HEK293 (cell line): ENCODE measurements at regions not wholly inside any gene's neighbourhood (a gene's known extent, or its start where the extent isn't known, plus 50 kb on each side); places are given as distances from the start of the nearest gene placed in this dataset.

ENCODE experiments used
- CTCF ChIA-PET: fragments of 350-600 bp; formaldehyde crosslinking; extraction: SDS; loops from one replicate; lab custom pipeline; 2021; ENCODE audit warnings: antibody characterized with exemption; lab: Yijun Ruan, JAX
- POLR2A ChIA-PET: fragments of 300-600 bp; formaldehyde crosslinking; extraction: SDS; loops from one replicate; lab custom pipeline; 2020; ENCODE audit warnings: antibody characterized with exemption, inconsistent platforms; lab: Yijun Ruan, JAX
- H3K27ac ChIP-seq: fragments of 200-500 bp; sonication (Bioruptor generic); 2 replicates; pipeline ENCODE4 v1.5.1; 2014; ENCODE audit warnings: low read depth, low read length, control low read depth, inconsistent platforms; ENCODE audit errors: extremely low read depth
- H3K36me3 ChIP-seq, 2 experiments: fragments of 200-500 bp in 1 of 2; sonication (Bioruptor generic) in 1 of 2; 1 replicate in 1 of 2; 2 replicates in 1 of 2; pipeline ENCODE4 v1.5.1; 2014 to 2017; ENCODE audit warnings: inconsistent platforms in 2 of 2, low read length in 2 of 2; ENCODE audit not compliant: control insufficient read depth in 2 of 2, insufficient read depth in 1 of 2
- H3K4me1 ChIP-seq: fragments of 200-500 bp; sonication (Bioruptor generic); 2 replicates; pipeline ENCODE4 v1.5.1; 2014; ENCODE audit warnings: mild to moderate bottlenecking, low read length, inconsistent platforms; ENCODE audit not compliant: control insufficient read depth, insufficient read depth
- H3K4me3 ChIP-seq: 2 replicates; pipeline ENCODE4 v1.5.1; 2011; ENCODE audit warnings: low read depth, mild to moderate bottlenecking, control low read depth, low read length, moderate library complexity
- H3K9me3 ChIP-seq: fragments of 200-500 bp; sonication (Bioruptor generic); 2 replicates; pipeline ENCODE4 v1.5.1; 2014; ENCODE audit warnings: low read depth, low read length, inconsistent platforms; ENCODE audit not compliant: control insufficient read depth, insufficient read depth
- ATF2 ChIP-seq: fragments of 450-650 bp; formaldehyde crosslinking; IDR thresholded peaks from 2 replicates; pipeline ENCODE4 v1.5.1; 2016; ENCODE audit warnings: missing biosample characterization, missing genetic modification characterization, low read depth
- BCL11B ChIP-seq: fragments of 450-650 bp; formaldehyde crosslinking; IDR thresholded peaks from 2 replicates; pipeline ENCODE4 v1.5.1; 2016; ENCODE audit warnings: low read depth, missing biosample characterization, missing genetic modification characterization
- BCL6B ChIP-seq: fragments of 450-650 bp; formaldehyde crosslinking; IDR thresholded peaks from 2 replicates; pipeline ENCODE4 v1.5.1; 2017; ENCODE audit warnings: missing biosample characterization, missing genetic modification characterization
- GLIS1 ChIP-seq: fragments of 450-650 bp; formaldehyde crosslinking; IDR thresholded peaks from 2 replicates; pipeline ENCODE4 v1.5.1; 2016; ENCODE audit warnings: missing biosample characterization, missing genetic modification characterization
- GLIS2 ChIP-seq: fragments of 450-650 bp; formaldehyde crosslinking; IDR thresholded peaks from 2 replicates; pipeline ENCODE4 v1.5.1; 2016; ENCODE audit warnings: missing biosample characterization, missing genetic modification characterization
- KLF1 ChIP-seq: fragments of 450-650 bp; formaldehyde crosslinking; IDR thresholded peaks from 2 replicates; pipeline ENCODE4 v1.5.1; 2016; ENCODE audit warnings: missing biosample characterization, missing genetic modification characterization
- PRDM1 ChIP-seq: fragments of 450-650 bp; formaldehyde crosslinking; IDR thresholded peaks from 2 replicates; pipeline ENCODE4; 2016; ENCODE audit warnings: missing biosample characterization, missing genetic modification characterization
- SCRT2 ChIP-seq: fragments of 450-650 bp; formaldehyde crosslinking; IDR thresholded peaks from 2 replicates; pipeline ENCODE4 v1.5.1; 2016; ENCODE audit warnings: missing biosample characterization, missing genetic modification characterization
- TSHZ1 ChIP-seq: fragments of 450-650 bp; formaldehyde crosslinking; IDR thresholded peaks from 2 replicates; pipeline ENCODE4 v1.5.1; 2016; ENCODE audit warnings: missing biosample characterization, missing genetic modification characterization, borderline replicate concordance
- WT1 ChIP-seq: fragments of 450-650 bp; formaldehyde crosslinking; IDR thresholded peaks from 2 replicates; pipeline ENCODE4 v1.5.1; 2016; ENCODE audit warnings: missing biosample characterization, missing genetic modification characterization
- ZBTB1 ChIP-seq: fragments of 450-650 bp; formaldehyde crosslinking; IDR thresholded peaks from 2 replicates; pipeline ENCODE4 v1.5.1; 2016; ENCODE audit warnings: missing biosample characterization, missing genetic modification characterization
- ZBTB48 ChIP-seq: fragments of 450-650 bp; formaldehyde crosslinking; IDR thresholded peaks from 2 replicates; pipeline ENCODE4 v1.5.1; 2016; ENCODE audit warnings: missing biosample characterization, missing genetic modification characterization
- ZNF10 ChIP-seq: fragments of 450-650 bp; formaldehyde crosslinking; IDR thresholded peaks from 2 replicates; pipeline ENCODE4 v1.5.1; 2017; ENCODE audit warnings: missing biosample characterization, missing genetic modification characterization
- ZNF140 ChIP-seq: fragments of 450-650 bp; formaldehyde crosslinking; IDR thresholded peaks from 2 replicates; pipeline ENCODE4 v1.5.1; 2016; ENCODE audit warnings: missing biosample characterization, missing genetic modification characterization
- ZNF174 ChIP-seq: fragments of 450-650 bp; formaldehyde crosslinking; IDR thresholded peaks from 2 replicates; pipeline ENCODE4 v1.5.0; 2017; ENCODE audit warnings: missing biosample characterization, mild to moderate bottlenecking, missing genetic modification characterization
- ZNF18 ChIP-seq: fragments of 450-650 bp; formaldehyde crosslinking; IDR thresholded peaks from 2 replicates; pipeline ENCODE4 v1.5.1; 2016; ENCODE audit warnings: missing biosample characterization, missing genetic modification characterization
- ZNF341 ChIP-seq: fragments of 450-650 bp; formaldehyde crosslinking; IDR thresholded peaks from 2 replicates; pipeline ENCODE4; 2016; ENCODE audit warnings: low read depth, missing biosample characterization, missing genetic modification characterization
- ZNF354C ChIP-seq: fragments of 450-650 bp; formaldehyde crosslinking; IDR thresholded peaks from 2 replicates; pipeline ENCODE4 v1.5.1; 2016; ENCODE audit warnings: missing biosample characterization, missing genetic modification characterization, low read depth, borderline replicate concordance
- ZNF423 ChIP-seq: fragments of 450-650 bp; formaldehyde crosslinking; IDR thresholded peaks from 2 replicates; pipeline ENCODE4 v1.5.1; 2016; ENCODE audit warnings: missing biosample characterization, missing genetic modification characterization
- ZNF560 ChIP-seq: fragments of 450-650 bp; formaldehyde crosslinking; IDR thresholded peaks from 2 replicates; pipeline ENCODE4 v1.5.1; 2017; ENCODE audit warnings: missing biosample characterization, missing genetic modification characterization, borderline replicate concordance
- ZNF626 ChIP-seq: fragments of 450-650 bp; sonication (Bioruptor Pico); formaldehyde crosslinking; IDR thresholded peaks from 2 replicates; pipeline ENCODE4 v1.5.1; 2018; ENCODE audit warnings: missing biosample characterization, missing genetic modification characterization, inconsistent platforms
- ZNF629 ChIP-seq: fragments of 450-650 bp; formaldehyde crosslinking; IDR thresholded peaks from 2 replicates; pipeline ENCODE4 v1.5.1; 2017; ENCODE audit warnings: missing biosample characterization, missing genetic modification characterization
- ZNF654 ChIP-seq: fragments of 450-650 bp; formaldehyde crosslinking; IDR thresholded peaks from 2 replicates; pipeline ENCODE4 v1.5.1; 2016; ENCODE audit warnings: low read depth, missing biosample characterization, missing genetic modification characterization
- ZNF670 ChIP-seq: fragments of 450-650 bp; formaldehyde crosslinking; IDR thresholded peaks from 2 replicates; pipeline ENCODE4 v1.5.1; 2016; ENCODE audit warnings: missing biosample characterization, missing genetic modification characterization, low read depth
- ZNF707 ChIP-seq: fragments of 450-650 bp; formaldehyde crosslinking; IDR thresholded peaks from 2 replicates; pipeline ENCODE4 v1.5.1; 2016; ENCODE audit warnings: missing biosample characterization, missing genetic modification characterization
- ZNF747 ChIP-seq: fragments of 450-650 bp; formaldehyde crosslinking; IDR thresholded peaks from 2 replicates; pipeline ENCODE4 v1.5.1; 2016; ENCODE audit warnings: missing biosample characterization, missing genetic modification characterization
- ZNF76 ChIP-seq: fragments of 450-650 bp; formaldehyde crosslinking; IDR thresholded peaks from 2 replicates; pipeline ENCODE4; 2016; ENCODE audit warnings: low read depth, missing biosample characterization, missing genetic modification characterization, borderline replicate concordance
- ZNF768 ChIP-seq: fragments of 450-650 bp; formaldehyde crosslinking; IDR thresholded peaks from 2 replicates; pipeline ENCODE4 v1.5.1; 2018; ENCODE audit warnings: missing biosample characterization, mild to moderate bottlenecking, missing genetic modification characterization
- ZNF837 ChIP-seq: fragments of 450-650 bp; formaldehyde crosslinking; IDR thresholded peaks from 2 replicates; pipeline ENCODE4 v1.5.1; 2016; ENCODE audit warnings: missing biosample characterization, missing genetic modification characterization
- ZXDB ChIP-seq: fragments of 450-650 bp; formaldehyde crosslinking; IDR thresholded peaks from 2 replicates; pipeline ENCODE4 v1.5.1; 2016; ENCODE audit warnings: missing biosample characterization, missing genetic modification characterization
- TF ChIP-seq, protein P1 (sequence below): fragments of 450-650 bp; formaldehyde crosslinking; IDR thresholded peaks from 2 replicates; pipeline ENCODE4 v1.5.0; 2017; ENCODE audit warnings: missing biosample characterization, missing genetic modification characterization, borderline replicate concordance
- TF ChIP-seq, protein P2 (sequence below): fragments of 450-650 bp; formaldehyde crosslinking; IDR thresholded peaks from 2 replicates; pipeline ENCODE4 v1.5.1; 2016; ENCODE audit warnings: missing biosample characterization, missing genetic modification characterization

DNA sequence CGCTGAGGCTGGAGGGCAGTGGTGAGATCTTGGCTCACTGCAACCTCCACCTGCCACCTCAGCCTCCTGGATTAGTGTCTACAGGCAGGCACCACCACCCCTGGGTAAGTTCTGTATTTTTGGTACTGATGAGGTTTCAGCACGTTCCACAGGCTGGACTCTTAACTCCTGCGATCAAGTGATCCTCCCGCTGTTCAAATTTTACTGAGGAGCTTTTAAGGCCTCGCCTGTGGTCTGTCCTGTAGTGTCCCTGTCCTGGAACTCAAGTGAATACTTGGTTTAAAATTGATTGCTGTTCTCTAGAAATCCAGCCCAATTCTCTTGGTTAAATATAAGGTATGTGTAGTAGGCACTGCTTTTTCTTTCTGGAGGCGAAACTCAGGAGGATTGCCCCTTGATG is 65.2 kb downstream of the DPRX start:
- H3K4me1 ChIP-seq, result no peaks in the 10 kb centered on the region
- ChIA-PET CTCF (no interaction called here), POLR2A (no interaction called here)

DNA sequence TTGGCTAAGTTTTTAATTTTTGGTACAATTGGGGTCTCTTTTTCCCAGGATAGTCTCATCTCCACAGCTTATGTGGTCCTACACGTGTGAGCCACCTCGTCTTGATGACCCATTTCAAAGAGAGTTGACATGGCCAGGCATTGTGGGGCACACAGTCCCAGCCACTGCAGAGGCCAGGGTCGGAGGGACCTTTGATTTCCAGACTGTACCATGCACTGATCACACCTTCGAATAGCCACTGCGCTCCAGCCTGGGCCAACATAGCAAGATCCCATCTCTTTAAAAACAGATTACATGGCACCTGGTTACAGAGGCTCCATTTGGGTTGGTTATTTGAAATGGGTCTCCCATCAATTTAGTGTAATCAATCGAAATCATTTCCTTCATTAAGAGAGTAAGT is 71.6 kb downstream of the DPRX start:
- Histone ChIP-seq H3K4me1 (no peaks in the 10 kb centered on the region), H3K36me3 (no peaks in the 10 kb centered on the region), H3K27ac (no peak overlapping the region), H3K9me3 (no peaks in the 10 kb centered on the region), H3K4me3 (no peak overlapping the region)
- ChIA-PET POLR2A (no interaction called here), CTCF (no interaction called here)
- TF ChIP-seq ZXDB (tag by site-specific recombination), result no peak
- no peak for TF ChIP-seq ZNF768 (tag by site-specific recombination)
- no peak for TF ChIP-seq ZNF837 (tag by site-specific recombination)
- no peak for TF ChIP-seq WT1 (tag by site-specific recombination)
- no peak for TF ChIP-seq ZBTB1 (tag by site-specific recombination)
- TF ChIP-seq ZNF76 (tag by site-specific recombination), result no peak
- TF ChIP-seq BCL6B (tag by site-specific recombination), result no peak
- TF ChIP-seq ZNF140 (tag by site-specific recombination), result no peak
- TF ChIP-seq PRDM1 (tag by site-specific recombination), result no peak
- TF ChIP-seq ATF2, result no peak
- TF ChIP-seq ZNF354C (tag by site-specific recombination), result no peak
- TF ChIP-seq TSHZ1 (tag by site-specific recombination), result no peak
- TF ChIP-seq, protein P1, sequence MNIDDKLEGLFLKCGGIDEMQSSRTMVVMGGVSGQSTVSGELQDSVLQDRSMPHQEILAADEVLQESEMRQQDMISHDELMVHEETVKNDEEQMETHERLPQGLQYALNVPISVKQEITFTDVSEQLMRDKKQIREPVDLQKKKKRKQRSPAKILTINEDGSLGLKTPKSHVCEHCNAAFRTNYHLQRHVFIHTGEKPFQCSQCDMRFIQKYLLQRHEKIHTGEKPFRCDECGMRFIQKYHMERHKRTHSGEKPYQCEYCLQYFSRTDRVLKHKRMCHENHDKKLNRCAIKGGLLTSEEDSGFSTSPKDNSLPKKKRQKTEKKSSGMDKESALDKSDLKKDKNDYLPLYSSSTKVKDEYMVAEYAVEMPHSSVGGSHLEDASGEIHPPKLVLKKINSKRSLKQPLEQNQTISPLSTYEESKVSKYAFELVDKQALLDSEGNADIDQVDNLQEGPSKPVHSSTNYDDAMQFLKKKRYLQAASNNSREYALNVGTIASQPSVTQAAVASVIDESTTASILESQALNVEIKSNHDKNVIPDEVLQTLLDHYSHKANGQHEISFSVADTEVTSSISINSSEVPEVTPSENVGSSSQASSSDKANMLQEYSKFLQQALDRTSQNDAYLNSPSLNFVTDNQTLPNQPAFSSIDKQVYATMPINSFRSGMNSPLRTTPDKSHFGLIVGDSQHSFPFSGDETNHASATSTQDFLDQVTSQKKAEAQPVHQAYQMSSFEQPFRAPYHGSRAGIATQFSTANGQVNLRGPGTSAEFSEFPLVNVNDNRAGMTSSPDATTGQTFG (tag by site-specific recombination), result no peak
- no peak for TF ChIP-seq ZNF10 (tag by site-specific recombination)

More for the DNA sequence above, 65.2 kb downstream of the DPRX start:
- no peak overlapping the region for H3K27ac ChIP-seq
- H3K9me3 ChIP-seq, result no peaks in the 10 kb centered on the region
- TF ChIP-seq ZNF341 (tag by site-specific recombination) (no peak), ZBTB48 (tag by site-specific recombination) (no peak), ZNF707 (tag by site-specific recombination) (no peak), ZNF560 (tag by site-specific recombination) (no peak), ZNF18 (tag by site-specific recombination) (no peak), BCL11B (no peak), ZNF629 (tag by site-specific recombination) (no peak), SCRT2 (tag by site-specific recombination) (no peak), ZNF654 (tag by site-specific recombination) (no peak), KLF1 (tag by site-specific recombination) (no peak), ZNF174 (tag by site-specific recombination) (no peak), ZNF747 (tag by site-specific recombination) (no peak), ZNF423 (no peak), GLIS1 (tag by site-specific recombination) (no peak), ZNF626 (no peak), ZNF670 (no peak), GLIS2 (tag by site-specific recombination) (no peak)
- TF ChIP-seq, protein P2, sequence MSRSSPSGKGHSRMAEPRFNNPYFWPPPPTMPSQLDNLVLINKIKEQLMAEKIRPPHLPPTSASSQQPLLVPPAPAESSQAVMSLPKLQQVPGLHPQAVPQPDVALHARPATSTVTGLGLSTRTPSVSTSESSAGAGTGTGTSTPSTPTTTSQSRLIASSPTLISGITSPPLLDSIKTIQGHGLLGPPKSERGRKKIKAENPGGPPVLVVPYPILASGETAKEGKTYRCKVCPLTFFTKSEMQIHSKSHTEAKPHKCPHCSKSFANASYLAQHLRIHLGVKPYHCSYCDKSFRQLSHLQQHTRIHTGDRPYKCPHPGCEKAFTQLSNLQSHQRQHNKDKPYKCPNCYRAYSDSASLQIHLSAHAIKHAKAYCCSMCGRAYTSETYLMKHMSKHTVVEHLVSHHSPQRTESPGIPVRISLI (tag by site-specific recombination), result no peak
- TF ChIP-seq, all 188 proteins: peak for 0
- Histone ChIP-seq H3K4me3 (no peak overlapping the region), H3K36me3 (no peaks in the 10 kb centered on the region)
